HG03045 (cell line): ENCODE measurements at regions not wholly inside any gene's neighbourhood (a gene's known extent, or its start where the extent isn't known, plus 50 kb on each side); places are given as distances from the start of the nearest gene placed in this dataset.
A peak's percentile ranks its signal among the peaks of the same experiment; 100 is the strongest.
"Not testable (repeated sequence)": the region's sequence is repeated elsewhere in the genome, so short reads cannot be mapped to it uniquely, and the experiment has no call there.

Experiments used
- ATAC-seq: cut with Tn5 transposase; IDR thresholded peaks from one replicate; pipeline ENCODE4 v1.9.1; 2021; ENCODE audit warnings: mild to moderate bottlenecking, moderate library complexity; ENCODE audit not compliant: unreplicated experiment

DNA sequence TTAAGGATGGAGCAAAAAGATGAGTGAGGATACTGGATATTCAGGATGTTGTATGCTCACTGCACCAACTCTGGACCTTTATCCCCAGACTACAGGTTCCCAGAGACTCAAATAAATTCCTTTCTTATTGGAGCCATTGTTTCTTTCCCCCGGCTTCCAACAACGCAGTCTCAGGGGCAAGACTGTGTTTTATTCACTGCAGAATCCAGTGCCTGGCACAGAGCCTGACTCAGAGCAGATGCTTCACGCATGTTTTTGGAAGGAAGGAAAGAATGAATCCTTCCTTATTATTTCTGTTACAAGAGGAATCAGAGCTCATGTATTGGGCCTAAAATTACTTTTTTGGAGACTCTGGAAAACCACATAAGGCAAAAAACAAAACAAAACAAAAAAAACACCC, 96.0 kb upstream of the VGLL4 start:
- no peak for ATAC-seq

DNA sequence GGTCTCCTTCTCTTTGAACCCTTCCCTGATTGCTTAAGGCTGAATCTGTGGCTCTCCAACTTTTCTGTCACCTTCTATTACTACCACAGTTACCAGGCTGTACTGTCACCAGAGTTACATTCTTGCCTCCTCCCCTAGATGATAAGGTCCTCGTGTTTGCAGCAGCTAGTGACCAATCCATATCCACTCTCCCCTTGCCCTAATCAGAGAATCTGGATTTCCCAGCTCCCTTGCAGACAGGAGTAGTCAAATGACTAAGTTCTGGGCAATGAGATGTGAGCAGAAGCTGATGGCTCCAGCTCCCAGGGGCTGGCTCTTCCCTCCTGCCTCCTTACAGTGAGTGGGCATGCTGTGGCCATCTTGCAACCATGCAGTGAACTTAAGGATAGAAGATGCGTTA, 95.4 kb upstream of the VGLL4 start:
- ATAC-seq, result no peak

DNA sequence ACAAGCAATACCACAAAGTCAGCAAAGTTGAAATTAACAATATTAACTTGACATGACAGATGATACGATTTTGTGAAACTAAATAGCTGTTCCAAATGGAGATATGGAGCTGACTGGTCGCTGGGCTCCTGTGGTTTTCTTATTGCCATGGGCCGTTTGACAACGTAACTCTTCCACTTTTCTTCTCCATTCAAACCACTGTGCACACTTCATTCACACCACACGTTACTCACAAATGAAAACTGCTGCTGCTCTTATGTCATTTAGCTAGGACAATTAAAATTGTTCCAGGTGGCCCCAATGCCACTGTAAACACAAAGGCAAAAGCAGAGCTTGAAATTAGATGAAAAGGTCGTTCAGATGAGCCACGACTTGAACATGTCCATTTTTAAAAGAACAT, 94.0 kb upstream of the VGLL4 start:
- no peak for ATAC-seq

DNA sequence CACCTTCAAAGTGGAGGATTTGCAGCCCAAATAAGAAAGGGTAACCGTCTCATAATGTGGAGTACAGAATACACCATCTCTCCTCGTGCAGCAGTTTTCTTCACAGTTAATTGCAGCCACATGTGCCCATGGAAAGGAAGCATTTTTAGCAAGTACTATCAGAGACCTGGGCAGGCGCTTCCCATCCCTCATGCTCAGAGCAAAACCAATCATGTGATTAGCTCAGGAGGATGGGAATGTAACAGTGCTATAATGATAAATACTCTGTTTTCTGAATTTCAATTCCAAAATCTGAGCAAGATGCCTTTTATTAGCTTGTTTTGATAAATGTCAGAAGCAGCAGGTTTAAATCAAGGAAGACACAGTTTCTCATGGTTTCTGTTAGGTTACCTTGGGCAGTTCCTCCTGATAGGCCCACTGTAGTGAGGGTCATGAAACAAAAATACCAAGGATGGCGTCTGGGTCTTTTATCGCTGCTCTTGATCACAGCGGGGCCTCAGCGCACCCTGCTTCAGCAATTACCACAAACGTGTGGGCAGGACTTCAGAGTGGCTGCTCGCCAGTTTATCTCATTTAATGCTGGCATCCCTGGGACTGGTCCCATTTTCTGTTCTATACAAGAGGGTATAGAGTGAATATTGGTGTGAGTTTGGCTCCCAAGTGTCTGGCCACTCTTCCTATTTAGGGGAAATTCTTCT, 92.6 kb upstream of the VGLL4 start:
- no peak for ATAC-seq

DNA sequence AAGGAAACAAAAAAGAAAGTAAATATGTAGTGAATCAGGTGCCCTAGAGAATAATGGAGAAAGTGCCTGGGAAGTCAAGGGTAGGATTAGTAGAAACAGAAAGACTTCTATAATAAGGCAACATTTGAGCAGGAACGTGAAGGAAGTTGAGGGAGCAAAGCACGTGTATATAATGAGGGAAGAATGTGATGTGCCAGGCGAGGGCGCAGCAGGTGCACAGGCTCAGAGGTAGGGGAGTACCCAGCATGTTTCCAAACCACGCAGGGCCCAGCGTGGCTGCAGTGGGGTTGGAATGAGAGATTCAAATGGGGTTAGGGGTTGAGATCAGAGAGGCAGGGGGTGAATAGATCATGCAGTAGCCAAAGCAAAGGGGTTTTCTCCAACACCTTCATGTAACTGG, 91.9 kb upstream of the VGLL4 start:
- no peak for ATAC-seq

DNA sequence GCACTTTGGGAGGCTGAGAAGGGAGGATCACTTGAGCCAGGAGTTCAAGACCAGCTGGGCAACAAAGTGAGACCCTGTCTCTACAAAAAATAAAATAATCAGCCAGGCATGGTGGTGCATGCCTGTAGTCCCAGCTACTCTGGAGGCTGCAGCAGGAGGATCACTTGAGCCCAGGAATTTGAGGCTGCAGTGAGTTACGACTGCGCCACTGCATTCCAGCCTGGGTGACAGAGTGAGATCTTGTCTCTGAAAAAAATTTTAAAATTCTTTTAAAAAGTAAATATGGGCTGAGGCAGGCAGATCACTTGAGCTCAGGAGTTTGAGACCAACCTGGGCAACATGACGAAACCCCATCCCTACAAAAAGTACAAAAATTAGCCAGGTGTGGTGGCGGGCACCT, 91.4 kb upstream of the VGLL4 start:
- ATAC-seq, result not testable (repeated sequence)

DNA sequence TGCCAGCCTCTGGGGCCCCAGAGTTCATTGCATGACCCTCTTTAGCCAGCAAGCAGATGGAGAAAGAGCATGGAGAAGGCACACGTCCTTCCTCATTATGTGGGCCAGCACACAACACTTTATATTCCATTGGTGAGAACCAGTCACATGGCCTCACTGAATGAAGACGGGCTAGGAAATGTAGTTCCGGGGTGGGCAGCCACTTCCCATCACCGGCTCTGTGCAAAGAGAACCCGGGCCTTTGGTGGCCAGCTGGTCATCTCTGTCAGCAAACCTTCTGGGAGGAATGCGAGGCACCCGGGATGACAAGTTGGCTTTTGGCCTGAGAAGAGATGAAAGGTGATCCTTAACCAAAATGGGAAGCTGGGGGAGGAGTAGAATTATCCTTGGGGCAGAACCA, 90.2 kb upstream of the VGLL4 start:
- ATAC-seq, result no peak

DNA sequence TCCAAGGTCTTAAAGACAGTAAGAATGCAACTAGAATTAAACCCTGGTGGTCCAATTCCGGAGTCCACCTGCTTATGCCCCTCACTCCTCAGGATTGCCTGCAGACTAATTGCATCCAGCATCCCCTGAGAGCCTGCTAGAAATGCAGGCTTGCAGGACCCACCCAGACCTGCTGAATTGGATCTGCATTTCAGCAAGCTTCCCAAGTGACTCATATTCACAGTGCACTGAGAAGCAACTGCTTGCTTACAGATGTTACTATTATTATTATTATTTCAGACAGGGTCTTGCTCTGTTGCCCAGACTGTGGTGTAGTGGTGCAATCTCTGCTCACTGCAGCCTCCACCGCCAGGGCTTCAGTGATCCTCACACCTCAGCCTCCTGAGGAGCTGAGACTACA, 83.5 kb upstream of the VGLL4 start:
- no peak for ATAC-seq

DNA sequence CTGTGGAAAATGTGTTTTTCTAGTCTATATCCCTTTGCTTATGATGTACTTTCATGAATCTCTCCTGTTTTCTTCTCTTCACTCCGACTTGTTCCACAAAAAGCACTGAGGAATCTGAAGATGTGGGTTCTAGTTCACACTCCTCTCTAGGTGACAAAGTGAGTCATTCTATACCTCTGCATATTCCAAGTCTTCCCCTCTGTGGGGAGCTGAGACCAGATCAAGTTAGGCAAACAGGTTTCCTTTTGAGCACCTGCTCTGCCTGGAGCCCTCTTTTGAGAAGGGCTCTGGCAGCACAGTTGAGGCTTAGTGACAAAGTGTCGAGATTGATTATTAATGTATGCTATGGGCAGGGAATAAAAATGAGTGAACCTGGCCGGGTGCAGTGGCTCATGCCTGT, 82.4 kb upstream of the VGLL4 start:
- no peak for ATAC-seq

DNA sequence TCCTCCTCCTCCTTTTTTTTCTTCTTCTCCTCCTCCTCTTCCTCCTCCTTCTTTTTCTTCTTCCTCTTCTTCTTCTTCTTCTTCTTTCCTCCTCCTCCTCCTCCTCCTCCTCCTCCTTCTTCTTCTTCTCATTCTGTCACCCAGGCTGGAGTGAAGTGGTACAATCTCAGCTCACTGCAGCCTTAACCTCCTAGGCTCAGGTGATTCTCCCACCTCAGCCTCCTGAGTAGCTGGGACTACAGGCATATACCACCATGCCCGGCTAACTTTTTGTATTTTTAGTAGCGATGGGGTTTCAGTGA, 81.6 kb upstream of the VGLL4 start:
- not testable (repeated sequence) for ATAC-seq

DNA sequence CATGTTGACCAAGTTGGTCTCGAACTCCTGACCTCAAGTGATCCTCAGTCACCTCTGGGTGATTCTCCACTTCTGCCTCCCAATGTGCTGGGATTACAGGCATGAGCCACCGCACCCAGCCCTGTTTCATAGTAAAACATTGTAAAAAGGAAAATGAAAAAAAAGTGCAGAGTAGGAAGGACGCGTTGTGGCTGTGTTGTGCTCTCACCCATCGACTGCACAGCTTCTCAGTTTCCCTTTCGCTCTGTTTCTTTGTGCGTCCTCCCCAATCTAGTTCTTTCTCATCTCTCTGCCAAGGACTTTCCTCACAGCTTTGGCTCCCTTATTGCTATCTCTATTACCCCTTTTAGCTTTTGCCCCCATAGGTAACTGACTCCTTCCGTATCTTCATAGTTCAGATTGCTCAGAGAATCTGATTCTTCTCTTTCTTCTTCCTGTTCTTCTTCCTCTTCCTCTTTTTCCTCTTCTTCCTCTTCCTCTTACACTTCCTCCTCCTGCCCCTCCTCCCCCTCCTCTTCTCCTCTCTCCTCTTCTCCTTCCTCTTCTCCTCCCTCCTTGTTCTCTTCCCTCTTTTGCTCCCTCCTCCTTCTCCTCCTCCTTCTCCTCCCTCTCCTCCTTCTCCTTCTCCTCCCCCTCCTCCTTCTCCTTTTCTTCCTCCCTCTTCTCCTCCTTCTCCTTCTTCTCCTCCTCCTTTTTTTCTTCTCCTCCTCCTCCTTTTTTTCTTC, 81.1 kb upstream of the VGLL4 start:
- peak; percentile 50 for ATAC-seq

DNA sequence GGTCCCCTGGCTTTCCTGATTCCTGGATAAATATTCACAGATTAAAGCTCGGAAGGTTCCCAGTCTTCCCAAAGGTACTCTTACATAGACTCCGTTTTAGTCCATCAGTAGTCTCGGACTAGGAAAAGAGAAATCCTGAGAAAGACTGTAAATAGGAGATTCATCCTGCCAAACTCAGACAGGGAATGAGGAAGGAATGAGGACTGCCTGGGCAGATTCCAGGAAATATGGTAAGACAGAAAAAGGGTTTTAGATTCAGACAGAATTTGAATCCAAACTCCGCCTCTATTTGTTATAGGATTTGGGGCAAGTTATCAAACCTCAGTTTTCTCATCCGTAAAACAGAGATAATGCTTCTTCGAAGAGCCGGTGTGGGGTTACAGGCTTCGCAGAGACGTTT, 77.8 kb upstream of the VGLL4 start:
- ATAC-seq, result no peak

DNA sequence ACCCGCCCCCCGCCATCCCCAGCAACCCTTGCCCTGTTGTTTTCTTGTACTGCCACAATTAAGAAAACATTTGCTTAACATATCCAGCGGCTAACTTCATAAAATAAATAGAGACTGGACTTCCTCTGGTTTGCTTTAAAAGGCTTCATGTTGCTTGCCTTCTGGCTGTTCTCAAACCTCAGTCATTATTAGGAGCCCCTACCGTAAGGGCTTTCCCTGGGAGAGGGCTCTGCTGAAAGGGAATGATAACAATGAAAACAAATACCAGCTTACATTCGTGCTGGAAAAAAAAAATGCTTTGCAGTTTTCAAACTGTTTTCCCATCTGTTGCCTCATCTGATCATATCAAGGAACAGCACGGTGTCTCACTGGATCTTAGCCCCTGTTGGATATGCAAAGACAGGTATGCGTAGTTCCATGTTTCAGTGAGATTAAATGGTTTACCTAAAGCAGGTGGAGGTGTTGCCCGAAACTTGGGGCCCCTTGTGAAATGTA, 77.2 kb upstream of the VGLL4 start:
- ATAC-seq, result no peak

DNA sequence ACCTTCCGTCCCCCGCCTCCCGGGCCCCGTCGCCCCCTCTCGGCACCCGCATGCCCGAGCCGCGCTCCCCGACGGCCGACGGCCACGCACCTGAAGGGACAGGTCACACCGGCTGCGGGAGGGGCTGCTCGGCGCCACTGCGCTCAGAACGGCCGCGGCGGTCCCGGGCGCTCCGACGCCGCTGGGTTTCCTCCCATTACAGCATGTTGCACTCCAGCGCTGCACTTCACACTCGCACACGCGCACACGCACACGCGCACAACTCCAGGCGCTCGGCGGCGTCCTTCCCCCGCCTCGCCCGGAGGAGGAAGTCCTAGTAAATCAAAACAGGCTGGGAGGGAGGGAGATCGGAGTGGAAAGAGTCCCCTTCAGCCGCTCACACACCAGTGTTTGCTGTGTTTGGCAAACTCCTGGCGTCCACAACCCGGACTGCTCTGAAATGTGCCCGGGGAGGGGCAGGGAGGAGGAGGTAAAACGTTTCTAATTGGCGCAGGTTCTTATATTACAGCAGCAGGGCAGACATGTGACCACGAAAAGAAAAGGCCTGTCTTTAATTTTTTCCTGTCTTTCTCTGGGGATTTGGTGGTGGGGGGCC, 76.7 kb upstream of the VGLL4 start:
- ATAC-seq, result peak; percentile 31

DNA sequence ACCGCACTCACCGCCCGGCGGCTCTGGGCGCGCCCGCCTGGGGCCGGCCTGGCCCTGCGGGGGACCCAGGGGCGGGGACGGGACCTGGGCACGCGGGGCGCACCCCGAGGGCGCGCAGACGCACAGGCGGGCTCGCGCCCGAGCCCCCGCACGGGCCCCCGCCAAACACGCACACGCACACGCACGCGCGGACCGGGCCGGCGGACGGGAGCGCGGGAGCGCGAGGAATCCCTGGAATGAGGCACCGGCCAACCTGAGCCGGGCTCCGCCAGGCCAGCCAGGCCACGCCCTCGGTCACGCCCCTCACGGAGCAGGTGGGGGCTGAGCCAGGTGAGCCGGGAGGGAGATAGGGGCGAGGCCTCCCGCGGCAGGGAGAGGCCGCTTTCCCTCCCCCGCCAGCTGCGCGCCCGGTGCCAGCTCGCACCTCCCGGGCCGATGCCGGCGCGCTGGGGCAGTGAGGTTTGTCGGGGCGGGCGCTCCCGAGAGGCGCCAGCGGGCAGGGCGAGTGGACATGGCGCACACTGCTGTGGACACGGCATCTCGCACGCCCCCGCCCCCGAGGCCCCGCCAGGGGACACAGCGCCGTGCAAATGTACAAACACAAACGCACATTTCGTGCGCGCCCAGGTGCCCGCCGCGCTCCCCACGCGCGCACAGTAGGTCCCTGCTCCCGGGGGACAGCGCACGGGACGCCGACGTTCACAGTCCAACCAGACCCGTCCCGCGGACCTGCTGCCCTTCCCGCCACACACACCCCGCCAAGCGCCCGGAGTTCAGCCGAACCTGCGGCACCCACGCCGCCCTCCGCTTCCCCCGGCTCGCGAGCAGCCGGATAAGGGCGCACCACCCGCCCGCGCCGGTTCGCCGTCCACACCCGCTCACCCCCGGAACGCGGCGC, 75.9 kb upstream of the VGLL4 start:
- peak; percentile 73 for ATAC-seq

DNA sequence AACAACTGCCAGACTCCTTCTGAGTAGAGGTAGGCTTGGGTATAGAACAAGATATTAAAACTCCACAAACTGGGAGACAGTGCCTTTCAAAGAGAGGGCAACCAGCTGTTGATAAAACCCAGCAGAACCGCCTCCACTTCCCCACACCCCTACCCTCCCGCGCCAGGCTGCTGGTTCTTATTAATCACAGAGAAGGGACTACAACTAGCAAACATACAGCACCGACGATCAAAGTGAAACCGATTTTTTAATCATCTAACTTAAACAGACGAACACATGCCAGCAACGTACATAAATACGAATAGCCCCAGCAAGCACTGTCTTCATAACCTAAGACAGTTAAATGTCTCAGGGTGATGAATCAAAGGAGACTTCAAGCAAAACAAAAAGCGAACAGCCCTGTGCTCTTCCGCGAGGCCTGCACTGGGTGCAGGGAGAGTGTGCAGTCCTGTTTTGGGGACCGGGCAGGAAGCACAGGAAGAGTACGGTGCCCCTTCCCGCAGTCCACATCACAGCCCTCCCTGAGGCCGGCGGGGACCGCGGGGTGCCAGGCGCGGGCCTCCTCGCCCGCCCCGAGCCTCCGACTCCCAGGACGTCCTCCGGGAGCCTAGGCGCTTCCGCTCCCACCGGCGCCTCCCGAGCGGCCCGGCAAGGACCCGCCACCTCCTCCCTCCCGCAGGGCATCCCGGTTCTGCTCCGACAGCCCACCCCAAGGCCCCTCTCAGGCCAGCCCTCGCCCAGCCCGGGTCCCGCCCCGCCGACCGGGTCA, 75.1 kb upstream of the VGLL4 start:
- peak; percentile 31 for ATAC-seq

DNA sequence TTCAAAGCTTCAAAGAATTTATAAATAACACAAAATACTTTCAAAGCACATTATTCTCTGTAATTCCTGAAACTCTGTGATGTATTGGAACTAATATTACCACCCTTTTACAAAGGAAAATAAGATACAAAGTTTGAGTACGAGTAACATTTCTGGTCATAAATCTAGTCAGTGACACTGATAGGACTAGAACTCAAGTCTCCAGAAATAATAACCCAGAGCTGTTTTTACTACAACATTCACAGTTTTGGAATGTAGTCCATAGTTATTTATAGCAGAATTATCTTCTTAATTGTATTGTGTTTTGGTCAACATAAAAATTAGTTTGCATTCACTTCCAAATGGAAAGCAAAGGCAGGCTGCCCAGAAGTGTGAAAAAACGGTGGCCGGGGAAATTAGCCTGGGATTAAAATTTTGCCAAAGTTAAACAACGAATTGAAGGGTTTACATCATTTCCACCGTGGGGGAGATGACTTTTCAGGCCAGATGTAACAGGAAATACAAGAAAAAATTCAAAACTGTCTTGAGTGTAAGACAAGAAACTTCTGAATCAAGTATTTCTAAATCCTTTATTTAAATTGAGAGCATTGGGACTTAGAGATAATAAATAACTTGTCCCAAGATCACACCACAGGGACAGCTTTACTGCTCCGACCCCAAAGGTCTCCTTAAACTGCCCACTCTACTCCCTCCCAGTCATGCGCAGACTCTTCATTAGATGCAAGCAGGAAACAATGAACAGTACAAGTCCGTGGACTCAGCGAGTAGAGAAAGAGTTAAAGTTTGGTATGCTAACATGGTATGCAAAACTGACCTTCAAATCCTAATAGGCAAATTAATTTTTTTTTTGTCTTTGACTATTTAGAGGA, 74.3 kb upstream of the VGLL4 start:
- peak; percentile 9 for ATAC-seq

DNA sequence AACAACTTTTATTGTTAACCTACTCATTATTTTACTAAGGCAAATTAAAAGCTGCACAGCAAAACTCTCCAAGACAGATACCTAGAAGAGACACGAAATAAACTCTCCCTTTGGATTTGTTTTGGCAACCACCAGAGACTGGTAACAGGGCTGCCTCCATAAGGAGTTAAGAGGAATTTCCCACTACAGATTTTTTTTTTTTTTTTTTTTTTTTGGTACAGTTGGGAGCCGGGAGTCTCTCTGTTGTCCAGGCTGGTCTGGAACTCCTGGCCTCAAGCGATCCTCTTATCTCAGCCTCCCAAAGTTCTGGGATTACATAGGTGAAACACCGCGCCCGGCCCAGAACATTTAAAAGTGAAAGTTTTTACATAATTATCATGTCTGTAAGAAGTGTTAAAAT, 73.6 kb upstream of the VGLL4 start:
- ATAC-seq, result no peak

DNA sequence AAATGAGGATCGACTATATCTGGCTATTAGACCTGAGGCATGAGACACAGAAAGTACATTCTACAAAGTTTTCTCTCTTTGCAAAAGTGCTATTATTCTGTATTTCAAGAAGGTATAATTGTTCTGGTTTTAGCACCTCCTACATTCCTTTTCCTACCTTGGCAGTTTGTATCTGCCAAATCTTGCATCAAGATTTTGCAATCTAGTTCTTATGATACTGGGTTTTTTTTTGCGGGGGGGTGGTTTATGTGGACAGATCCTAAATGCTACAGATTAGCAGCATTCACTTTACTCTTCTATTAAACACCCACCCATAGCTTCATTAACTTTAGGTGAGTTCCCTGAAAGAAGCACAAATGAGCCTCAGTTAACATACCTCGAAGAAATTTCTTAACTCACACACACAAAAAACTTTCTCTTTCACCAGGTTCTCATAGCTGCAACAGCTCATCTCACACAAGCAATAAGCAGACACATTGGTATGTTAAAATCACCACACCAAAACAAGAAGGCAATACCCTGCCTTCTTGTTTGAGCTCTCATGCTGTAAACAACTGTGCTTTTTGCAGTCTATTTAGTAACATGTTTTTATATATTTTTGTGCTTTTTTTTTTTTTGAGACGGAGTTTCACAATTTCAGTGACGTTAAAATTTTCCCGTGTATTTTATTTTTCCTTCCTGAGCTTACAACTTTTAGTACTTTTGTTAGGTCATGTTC, 73.0 kb upstream of the VGLL4 start:
- no peak for ATAC-seq
